Endothelial cell of umbilical vein (primary cell): ENCODE measurements at regions not wholly inside any gene's neighbourhood (a gene's known extent, or its start where the extent isn't known, plus 50 kb on each side); places are given as distances from the start of the nearest gene placed in this dataset.

ENCODE experiments used
- BruUV-seq: library from RNA; stranded (reverse); fragments of 400-500 nt; replicated peaks from 2 replicates; lab custom pipeline; 2021; lab: Mats Ljungman, UMichigan
- CTCF ChIA-PET: fragments of 300-600, 350-600 bp; sonication (Branson Sonifier 250); formaldehyde crosslinking; loops from one replicate; lab custom pipeline; 2021; ENCODE audit warnings: antibody characterized with exemption, inconsistent platforms; lab: Charles Lee
- POLR2A ChIA-PET: fragments of 300-600, 350-600 bp; sonication (Branson Sonifier 250); formaldehyde crosslinking; loops from one replicate; lab custom pipeline; 2021; ENCODE audit warnings: antibody characterized with exemption, inconsistent platforms; lab: Charles Lee
- DNase-seq: peaks from one replicate; pipeline ENCODE4 v3.0.0-alpha.2; 2011; ENCODE audit warnings: low read depth, low spot score
- FAIRE-seq: peaks from 2 replicates; lab custom pipeline; 2011; peaks lifted over from hg19 to GRCh38; lab: Jason Lieb, UNC
- H2AFZ ChIP-seq: 2 replicates; pipeline ENCODE4 v1.6.0; 2012; ENCODE audit warnings: low read depth, low read length, control low read depth, inconsistent platforms
- H3K27ac ChIP-seq: 2 replicates; pipeline ENCODE4 v1.5.1; 2011; ENCODE audit warnings: low read depth, mild to moderate bottlenecking, control low read depth, low read length, moderate library complexity; ENCODE audit not compliant: insufficient read depth
- H3K27me3 ChIP-seq, 2 experiments: 2 replicates each; pipeline versions ENCODE4 v1.6.0 to v1.6.1; 2011; ENCODE audit warnings: low read length in 2 of 2, mixed read lengths in 1 of 2; ENCODE audit not compliant: control insufficient read depth in 2 of 2, insufficient read depth in 2 of 2
- H3K36me3 ChIP-seq, 2 experiments: 2 replicates in 1 of 2; 3 replicates in 1 of 2; pipeline ENCODE4 v1.5.1; 2011; ENCODE audit warnings: low read length in 2 of 2, mild to moderate bottlenecking in 1 of 2, moderate library complexity in 1 of 2; ENCODE audit not compliant: control insufficient read depth in 2 of 2, insufficient read depth in 2 of 2; ENCODE audit errors: extremely low read depth in 1 of 2
- H3K4me1 ChIP-seq: 3 replicates; pipeline ENCODE4 v1.5.1; 2011; ENCODE audit warnings: mild to moderate bottlenecking, low read length; ENCODE audit not compliant: control insufficient read depth, insufficient read depth; ENCODE audit errors: extremely low read depth
- H3K4me2 ChIP-seq: 2 replicates; pipeline ENCODE4 v1.6.1; 2011; ENCODE audit warnings: low read length, control low read depth, mixed read lengths; ENCODE audit not compliant: insufficient read depth
- H3K4me3 ChIP-seq, 3 experiments: fragments of 200-600 bp in 1 of 3; sonication (generic), shearing (Covaris generic) in 1 of 3; replicated peaks in 1 of 3; 2 replicates each; pipeline ENCODE4 v1.5.1; 2011 to 2016; ENCODE audit warnings: control low read depth in 3 of 3, low read length in 3 of 3, mild to moderate bottlenecking in 2 of 3, inconsistent platforms in 1 of 3, low read depth in 1 of 3, moderate library complexity in 1 of 3; ENCODE audit not compliant: insufficient read depth in 1 of 3
- H3K79me2 ChIP-seq: 2 replicates; pipeline ENCODE4 v1.6.0; 2012; ENCODE audit warnings: low read length, inconsistent platforms; ENCODE audit not compliant: control insufficient read depth, insufficient read depth
- H3K9ac ChIP-seq: replicated peaks from 2 replicates; pipeline ENCODE3; 2011; ENCODE audit warnings: low read length, control low read depth; ENCODE audit not compliant: insufficient read depth; ENCODE audit errors: extremely low read depth
- H3K9me1 ChIP-seq: replicated peaks from 3 replicates; pipeline ENCODE4 v1.6.0; 2011; ENCODE audit warnings: mild to moderate bottlenecking, low read length; ENCODE audit not compliant: control insufficient read depth, insufficient read depth; ENCODE audit errors: extremely low read depth
- H3K9me3 ChIP-seq: replicated peaks from 2 replicates; pipeline ENCODE4 v1.5.1; 2012; ENCODE audit warnings: low read length, inconsistent platforms; ENCODE audit not compliant: control insufficient read depth, insufficient read depth
- H4K20me1 ChIP-seq: replicated peaks from 2 replicates; pipeline ENCODE3; 2011; ENCODE audit warnings: mild to moderate bottlenecking, low read length; ENCODE audit not compliant: control insufficient read depth, insufficient read depth; ENCODE audit errors: extremely low read depth
- CTCF ChIP-seq, 2 donors: IDR thresholded peaks; 1 replicate in 1 of 2; 2 replicates in 1 of 2; pipeline ENCODE4 v1.5.1; 2011; ENCODE audit warnings: low read length in 2 of 2, mild to moderate bottlenecking in 2 of 2, moderate library complexity in 2 of 2, control low read depth in 1 of 2, inconsistent platforms in 1 of 2, low read depth in 1 of 2; ENCODE audit not compliant: insufficient read depth in 1 of 2; ENCODE audit errors: extremely low read depth in 1 of 2
- EZH2 ChIP-seq: IDR thresholded peaks from 2 replicates; pipeline ENCODE4 v1.6.1; 2012; ENCODE audit warnings: borderline replicate concordance, low read depth, mild to moderate bottlenecking, moderate library complexity, low read length, inconsistent platforms; ENCODE audit not compliant: severe bottlenecking
- FOS ChIP-seq: IDR thresholded peaks from 2 replicates; pipeline ENCODE4 v1.6.1; 2011; ENCODE audit warnings: mild to moderate bottlenecking, low read length, moderate library complexity, borderline replicate concordance; ENCODE audit not compliant: insufficient read depth
- GATA2 ChIP-seq: IDR thresholded peaks from 2 replicates; pipeline ENCODE4 v1.7.0; 2011; ENCODE audit warnings: low read depth, mild to moderate bottlenecking, moderate library complexity, mixed read lengths, low read length; ENCODE audit not compliant: insufficient read length, insufficient read depth
- JUN ChIP-seq: IDR thresholded peaks from 2 replicates; pipeline ENCODE4 v1.6.1; 2011; ENCODE audit warnings: borderline replicate concordance, low read depth; ENCODE audit not compliant: insufficient read length, insufficient read depth
- MAX ChIP-seq: IDR thresholded peaks from 2 replicates; pipeline ENCODE4 v1.6.1; 2011; ENCODE audit not compliant: insufficient read depth, insufficient read length
- MYC ChIP-seq: IDR thresholded peaks from one replicate; pipeline ENCODE4 v1.6.1; 2011; ENCODE audit warnings: mild to moderate bottlenecking, low read depth, low read length
- POLR2A ChIP-seq: IDR thresholded peaks from 2 replicates; pipeline ENCODE4 v1.6.1; 2012; ENCODE audit warnings: low read depth, mild to moderate bottlenecking, control low read depth, low read length
- POLR2AphosphoS5 ChIP-seq: IDR thresholded peaks from 2 replicates; pipeline ENCODE4 v1.6.1; 2012; ENCODE audit warnings: low read depth, mild to moderate bottlenecking, control low read depth, low read length, moderate library complexity; ENCODE audit not compliant: insufficient read depth
- dilution Hi-C: fragments of 300-500 bp; cut with MboI; formaldehyde crosslinking; loops from one replicate; pipeline ENCODE4 v1.15.0; 2019; ENCODE audit warnings: low sequenced_read_pairs; ENCODE audit not compliant: extremely low pct_ligation_motif_present
- intact Hi-C: fragments of 100-400 bp; cut with micrococcal nuclease; formaldehyde crosslinking; loops from one replicate; pipeline ENCODE4 v1.10.0; 2022

GRCh38 chr3:194982472-194982871, 288.5 kb downstream of the XXYLT1 start:
- dilution Hi-C loops: no loop called here
- intact Hi-C loops: no loop called here
- no peak overlapping the region for H3K4me3 ChIP-seq
- no peaks in the 10 kb centered on the region for H3K36me3 ChIP-seq
- H3K27ac ChIP-seq: no peak overlapping the region
- H2AFZ ChIP-seq: no peak overlapping the region
- no peak overlapping the region for H3K4me2 ChIP-seq
- no peaks in the 10 kb centered on the region for H3K9me1 ChIP-seq
- TF ChIP-seq FOS (no peak), POLR2AphosphoS5 (no peak), MAX (no peak), EZH2 (no peak), CTCF (IDR thresholded peaks at IDR 0.05; ENCODE audit: extremely low read depth in 1 of 2, insufficient read depth in 1 of 2, low read depth in 1 of 2, low read length in 2 of 2) (no peak), GATA2 (no peak), MYC (no peak), POLR2A (no peak), JUN (no peak)
- FAIRE-seq (no peak), DNase-seq (no peak)
- no peaks in the 10 kb centered on the region for H3K79me2 ChIP-seq
- POLR2A ChIA-PET: no interaction called here
- no peaks in the 10 kb centered on the region for H3K27me3 ChIP-seq
- no peaks in the 10 kb centered on the region for H3K9me3 ChIP-seq
- BruUV-seq: no TSS peak
- H3K9ac ChIP-seq: no peak overlapping the region
- H4K20me1 ChIP-seq: no peaks in the 10 kb centered on the region
- CTCF ChIA-PET: interaction anchor here (0.6 kb wide), 1 partner anchor 242 kb away, joined by 3 read pairs; no protein-coding TSS in a partner anchor
- no peaks in the 10 kb centered on the region for H3K4me1 ChIP-seq
